ENCODE measurements at regions not wholly inside any gene's neighbourhood (a gene's known extent, or its start where the extent isn't known, plus 50 kb on each side); places are given as distances from the start of the nearest gene placed in this dataset.

GRCh38 chr1:182192215-182192614 is 130.7 kb upstream of the ZNF648 start:
- no peaks in the 10 kb centered on the region for H3K23me2 ChIP-seq (ENCODE audit: insufficient read length, low read depth, low read length, poor library complexity, severe bottlenecking)
- Mint-ChIP-seq H3K4me3 (no peak overlapping the region), H3K27me3 (ENCODE audit: low read depth) (no peaks in the 10 kb centered on the region), H3K27ac (no peak overlapping the region), H3K4me1 (no peaks in the 10 kb centered on the region), H3K36me3 (ENCODE audit: insufficient read depth in 1 of 3, low read depth in 3 of 3) (no peaks in the 10 kb centered on the region), H3K9me3 (no peaks in the 10 kb centered on the region)
- H3T11ph ChIP-seq (ENCODE audit: low read length) = no peak overlapping the region
- H3K56ac ChIP-seq (ENCODE audit: insufficient read length, low read depth, low read length) = no peak overlapping the region
- no peak overlapping the region for H3K14ac ChIP-seq (ENCODE audit: insufficient read depth, low read length)
- no peak overlapping the region for H3K4ac ChIP-seq (ENCODE audit: low read depth, low read length)
- no peak overlapping the region for H2AK5ac ChIP-seq (ENCODE audit: insufficient read length, low read length)
- no peak overlapping the region for H2BK5ac ChIP-seq (ENCODE audit: insufficient read length, low read length)
- H4K5ac ChIP-seq (ENCODE audit: insufficient read length, low read depth, low read length) = no peak overlapping the region
- H3K4me2 ChIP-seq (ENCODE audit: insufficient read depth, insufficient read length, low read length) = no peak overlapping the region
- H3K79me2 ChIP-seq (ENCODE audit: insufficient read depth, low read length) = no peaks in the 10 kb centered on the region
- no peak overlapping the region for H2BK120ac ChIP-seq (ENCODE audit: low read depth, low read length, poor library complexity, severe bottlenecking)
- no peak overlapping the region for H2BK15ac ChIP-seq (ENCODE audit: low read depth, low read length)
- H4K91ac ChIP-seq (ENCODE audit: insufficient read length, low read depth, low read length) = no peak overlapping the region
- no CpG with 5 or more reads among the region's 3 CpGs for WGBS (ENCODE audit: extremely low coverage, insufficient read length, low lambda C conversion rate)
- no peak for TF ChIP-seq CTCF (conservative IDR thresholded peaks at IDR 0.05)
- H3K79me1 ChIP-seq (ENCODE audit: insufficient read depth, low read depth, low read length, poor library complexity, severe bottlenecking) = no peaks in the 10 kb centered on the region
- H2BK12ac ChIP-seq (ENCODE audit: insufficient read length, low read depth, low read length) = no peak overlapping the region
- no peak overlapping the region for H2BK20ac ChIP-seq (ENCODE audit: low read depth, low read length, poor library complexity, severe bottlenecking)
- no peak for DNase-seq
- H3K27ac ChIP-seq (ENCODE audit: insufficient read length, low read depth, low read length) = no peak overlapping the region
- H4K20me1 ChIP-seq (ENCODE audit: control insufficient read depth, insufficient read depth, insufficient read length) = no peaks in the 10 kb centered on the region
- H3K4me1 ChIP-seq (ENCODE audit: insufficient read depth, low read length) = no peaks in the 10 kb centered on the region
- H3K23ac ChIP-seq (ENCODE audit: insufficient read length, low read depth, low read length) = no peak overlapping the region
- no peak overlapping the region for H3K18ac ChIP-seq (ENCODE audit: insufficient read length, low read depth, low read length)
- H4K8ac ChIP-seq (replicated peaks; ENCODE audit: insufficient read length, low read depth, low read length) = no peak overlapping the region
- no peaks in the 10 kb centered on the region for H3K9me3 ChIP-seq (ENCODE audit: control insufficient read depth, low read depth, low read length)
- H3K27me3 ChIP-seq (ENCODE audit: insufficient read depth, low read length) = no peaks in the 10 kb centered on the region
- H2AFZ ChIP-seq (ENCODE audit: low read length) = no peak overlapping the region
- no peak overlapping the region for H3K9ac ChIP-seq (ENCODE audit: extremely low read depth, insufficient read length, low read length)

All from H9 (cell line).